ENCODE measurements at regions not wholly inside any gene's neighbourhood (a gene's known extent, or its start where the extent isn't known, plus 50 kb on each side); places are given as distances from the start of the nearest gene placed in this dataset.

- Histone ChIP-seq H3K79me2 (ENCODE audit: control insufficient read depth, insufficient read depth, low read length) (no peaks in the 10 kb centered on the region), H3K4me3 (replicated peaks in 1 of 4; ENCODE audit: control extremely low read depth in 1 of 4, insufficient read depth in 1 of 4, low read depth in 3 of 4, low read length in 4 of 4) (no peak overlapping the region), H3K27ac (ENCODE audit: insufficient read depth, low read length) (no peak overlapping the region), H3K4me2 (ENCODE audit: extremely low read depth, insufficient read depth, low read length) (no peak overlapping the region), H3K27me3 (ENCODE audit: control insufficient read depth, insufficient read depth, low read length) (no peaks in the 10 kb centered on the region), H3K9me3 (ENCODE audit: control insufficient read depth, insufficient read depth, low read depth, low read length) (no peaks in the 10 kb centered on the region), H2AFZ (ENCODE audit: low read length) (no peak overlapping the region), H3K9ac (ENCODE audit: insufficient read depth, low read length) (no peak overlapping the region), H3K36me3 (ENCODE audit: control insufficient read depth, insufficient read depth, low read length) (no peaks in the 10 kb centered on the region), H3K4me1 (ENCODE audit: control insufficient read depth, extremely low read depth, insufficient read depth, low read length) (no peaks in the 10 kb centered on the region), H4K20me1 (ENCODE audit: control insufficient read depth, extremely low read depth, insufficient read depth, low read length) (no peaks in the 10 kb centered on the region)
- TF ChIP-seq EZH2 (IDR thresholded peaks at IDR 0.05; ENCODE audit: low read length, missing control alignments) (no peak), CTCF (conservative IDR thresholded peaks at IDR 0.05 in 1 of 2, IDR thresholded peaks at IDR 0.05 in 1 of 2; ENCODE audit: low read depth in 1 of 2, low read length in 2 of 2) (no peak)
- peak in 1 of 2 donors; percentile 29 for DNase-seq (ENCODE audit: low read depth in 2 of 2)
Measured at GRCh38 chr10:18875477-18875876, 173.1 kb upstream of the MALRD1 start.

GRCh38 chr10:18879284-18879683 is 169.3 kb upstream of the MALRD1 start:
- H3K4me2 ChIP-seq (ENCODE audit: extremely low read depth, insufficient read depth, low read length), result no peak overlapping the region
- TF ChIP-seq EZH2 (IDR thresholded peaks at IDR 0.05; ENCODE audit: low read length, missing control alignments) (no peak), CTCF (conservative IDR thresholded peaks at IDR 0.05 in 1 of 2, IDR thresholded peaks at IDR 0.05 in 1 of 2; ENCODE audit: low read depth in 1 of 2, low read length in 2 of 2) (no peak)
- no peaks in the 10 kb centered on the region for H3K4me1 ChIP-seq (ENCODE audit: control insufficient read depth, extremely low read depth, insufficient read depth, low read length)
- no peak overlapping the region for H2AFZ ChIP-seq (ENCODE audit: low read length)
- H4K20me1 ChIP-seq (ENCODE audit: control insufficient read depth, extremely low read depth, insufficient read depth, low read length), result no peaks in the 10 kb centered on the region
- H3K79me2 ChIP-seq (ENCODE audit: control insufficient read depth, insufficient read depth, low read length), result no peaks in the 10 kb centered on the region
- no peak for DNase-seq (ENCODE audit: low read depth in 2 of 2)
- H3K36me3 ChIP-seq (ENCODE audit: control insufficient read depth, insufficient read depth, low read length), result no peaks in the 10 kb centered on the region
- H3K27me3 ChIP-seq (ENCODE audit: control insufficient read depth, insufficient read depth, low read length), result no peaks in the 10 kb centered on the region
- H3K9ac ChIP-seq (ENCODE audit: insufficient read depth, low read length), result no peak overlapping the region
- no peak overlapping the region for H3K27ac ChIP-seq (ENCODE audit: insufficient read depth, low read length)
- H3K4me3 ChIP-seq (replicated peaks in 1 of 4; ENCODE audit: control extremely low read depth in 1 of 4, insufficient read depth in 1 of 4, low read depth in 3 of 4, low read length in 4 of 4), result no peak overlapping the region
- H3K9me3 ChIP-seq (ENCODE audit: control insufficient read depth, insufficient read depth, low read depth, low read length), result no peaks in the 10 kb centered on the region

- H3K79me2 ChIP-seq (ENCODE audit: control insufficient read depth, insufficient read depth, low read length), result no peaks in the 10 kb centered on the region
- no peak overlapping the region for H2AFZ ChIP-seq (ENCODE audit: low read length)
- H3K9ac ChIP-seq (ENCODE audit: insufficient read depth, low read length), result no peak overlapping the region
- no peak for DNase-seq (ENCODE audit: low read depth in 2 of 2)
- no peaks in the 10 kb centered on the region for H4K20me1 ChIP-seq (ENCODE audit: control insufficient read depth, extremely low read depth, insufficient read depth, low read length)
- no peaks in the 10 kb centered on the region for H3K9me3 ChIP-seq (ENCODE audit: control insufficient read depth, insufficient read depth, low read depth, low read length)
- H3K4me1 ChIP-seq (ENCODE audit: control insufficient read depth, extremely low read depth, insufficient read depth, low read length), result no peaks in the 10 kb centered on the region
- no peak overlapping the region for H3K27ac ChIP-seq (ENCODE audit: insufficient read depth, low read length)
- H3K4me3 ChIP-seq (replicated peaks in 1 of 4; ENCODE audit: control extremely low read depth in 1 of 4, insufficient read depth in 1 of 4, low read depth in 3 of 4, low read length in 4 of 4), result no peak overlapping the region
- H3K27me3 ChIP-seq (ENCODE audit: control insufficient read depth, insufficient read depth, low read length), result no peaks in the 10 kb centered on the region
- H3K4me2 ChIP-seq (ENCODE audit: extremely low read depth, insufficient read depth, low read length), result no peak overlapping the region
- no peak for TF ChIP-seq CTCF (conservative IDR thresholded peaks at IDR 0.05 in 1 of 2, IDR thresholded peaks at IDR 0.05 in 1 of 2; ENCODE audit: low read depth in 1 of 2, low read length in 2 of 2)
- TF ChIP-seq EZH2 (IDR thresholded peaks at IDR 0.05; ENCODE audit: low read length, missing control alignments), result no peak
- H3K36me3 ChIP-seq (ENCODE audit: control insufficient read depth, insufficient read depth, low read length), result no peaks in the 10 kb centered on the region
Measured at GRCh38 chr10:18880530-18880929, 168.1 kb upstream of the MALRD1 start.

Measured in fibroblast of lung (primary cell).